MCF 10A (cell line): ENCODE measurements at regions not wholly inside any gene's neighbourhood (a gene's known extent, or its start where the extent isn't known, plus 50 kb on each side); places are given as distances from the start of the nearest gene placed in this dataset.

Experiments used
- BruUV-seq: library from RNA; stranded (reverse); fragments of 400-500 nt; replicated peaks from 2 replicates; lab custom pipeline; 2021; lab: Mats Ljungman, UMichigan
- CTCF ChIA-PET: fragments of 300-600 bp; sonication (Branson Sonifier 250); formaldehyde crosslinking; extraction: SDS; loops from one replicate; lab custom pipeline; 2021; ENCODE audit warnings: antibody characterized with exemption, inconsistent platforms; lab: Yijun Ruan, JAX
- POLR2A ChIA-PET: fragments of 300-600, 350-650 bp; sonication (Branson Sonifier 250); formaldehyde crosslinking; extraction: SDS; loops from one replicate; lab custom pipeline; 2020; ENCODE audit warnings: antibody characterized with exemption, inconsistent platforms; lab: Yijun Ruan, JAX
- DNase-seq: peaks from one replicate; pipeline ENCODE4 v3.0.0-alpha.2; 2018; ENCODE audit not compliant: unreplicated experiment
- H3K27ac Mint-ChIP-seq: one replicate; pipeline ENCODE4 v1.8.0; 2022; ENCODE audit warnings: mild to moderate bottlenecking, low read depth, mixed read lengths; ENCODE audit not compliant: unreplicated experiment
- H3K27me3 Mint-ChIP-seq: one replicate; pipeline ENCODE4 v1.8.0; 2022; ENCODE audit warnings: mixed read lengths; ENCODE audit not compliant: insufficient read depth, unreplicated experiment
- H3K36me3 Mint-ChIP-seq: one replicate; pipeline ENCODE4 v1.8.0; 2022; ENCODE audit warnings: mild to moderate bottlenecking, moderate library complexity, mixed read lengths; ENCODE audit not compliant: insufficient read depth, unreplicated experiment
- H3K4me1 Mint-ChIP-seq: one replicate; pipeline ENCODE4 v1.8.0; 2022; ENCODE audit warnings: mixed read lengths; ENCODE audit not compliant: insufficient read depth, unreplicated experiment
- H3K4me3 Mint-ChIP-seq: one replicate; pipeline ENCODE4 v1.8.0; 2022; ENCODE audit warnings: mild to moderate bottlenecking, moderate library complexity, mixed read lengths; ENCODE audit not compliant: unreplicated experiment
- H3K9me3 Mint-ChIP-seq: one replicate; pipeline ENCODE4 v1.8.0; 2022; ENCODE audit warnings: mixed read lengths; ENCODE audit not compliant: unreplicated experiment
- intact Hi-C: fragments of 100-400 bp; cut with micrococcal nuclease; formaldehyde crosslinking; loops from 2 replicates; pipeline ENCODE4 v1.14.1; 2022
- TF ChIP-seq, protein P1 (sequence below): fragments of 200-600 bp; IDR thresholded peaks from one replicate; pipeline ENCODE4 v1.8.0; 2022; ENCODE audit warnings: antibody characterized with exemption, mild to moderate bottlenecking; ENCODE audit not compliant: unreplicated experiment

- CTCF ChIA-PET = interaction anchor here (0.6 kb wide), 1 partner anchor 113 kb away, joined by 3 read pairs; no protein-coding TSS in a partner anchor
- BruUV-seq = no TSS peak
- H3K4me3 Mint-ChIP-seq = no peak overlapping the region
- DNase-seq = no peak
- intact Hi-C loops = no loop called here
- peaks cover 7% of the 10 kb centered on the region for H3K9me3 Mint-ChIP-seq
- no peak overlapping the region for H3K27ac Mint-ChIP-seq
- H3K4me1 Mint-ChIP-seq = peaks cover 46% of the 10 kb centered on the region
- POLR2A ChIA-PET = interaction anchor here (0.7 to 1.4 kb wide), 4 partner anchors 9 to 57 kb away, joined by 3 to 4 read pairs (median 4); no protein-coding TSS in a partner anchor
- H3K27me3 Mint-ChIP-seq = no peaks in the 10 kb centered on the region
- TF ChIP-seq, protein P1, sequence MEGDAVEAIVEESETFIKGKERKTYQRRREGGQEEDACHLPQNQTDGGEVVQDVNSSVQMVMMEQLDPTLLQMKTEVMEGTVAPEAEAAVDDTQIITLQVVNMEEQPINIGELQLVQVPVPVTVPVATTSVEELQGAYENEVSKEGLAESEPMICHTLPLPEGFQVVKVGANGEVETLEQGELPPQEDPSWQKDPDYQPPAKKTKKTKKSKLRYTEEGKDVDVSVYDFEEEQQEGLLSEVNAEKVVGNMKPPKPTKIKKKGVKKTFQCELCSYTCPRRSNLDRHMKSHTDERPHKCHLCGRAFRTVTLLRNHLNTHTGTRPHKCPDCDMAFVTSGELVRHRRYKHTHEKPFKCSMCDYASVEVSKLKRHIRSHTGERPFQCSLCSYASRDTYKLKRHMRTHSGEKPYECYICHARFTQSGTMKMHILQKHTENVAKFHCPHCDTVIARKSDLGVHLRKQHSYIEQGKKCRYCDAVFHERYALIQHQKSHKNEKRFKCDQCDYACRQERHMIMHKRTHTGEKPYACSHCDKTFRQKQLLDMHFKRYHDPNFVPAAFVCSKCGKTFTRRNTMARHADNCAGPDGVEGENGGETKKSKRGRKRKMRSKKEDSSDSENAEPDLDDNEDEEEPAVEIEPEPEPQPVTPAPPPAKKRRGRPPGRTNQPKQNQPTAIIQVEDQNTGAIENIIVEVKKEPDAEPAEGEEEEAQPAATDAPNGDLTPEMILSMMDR = no peak
- H3K36me3 Mint-ChIP-seq = no peaks in the 10 kb centered on the region
Measured at GRCh38 chr3:30290479-30290878, 315.9 kb upstream of the TGFBR2 start.

GRCh38 chr3:30292192-30292893 lies 314.1 kb upstream of the TGFBR2 start:
- Mint-ChIP-seq H3K4me3 (no peak overlapping the region), H3K9me3 (peaks cover 7% of the 10 kb centered on the region), H3K27me3 (no peaks in the 10 kb centered on the region), H3K27ac (peak overlapping the region; percentile 11), H3K36me3 (no peaks in the 10 kb centered on the region), H3K4me1 (peaks cover 38% of the 10 kb centered on the region)
- TSS peak; percentile 75 for BruUV-seq
- POLR2A ChIA-PET = interaction anchor here (0.7 to 1.3 kb wide), 5 partner anchors 9 to 316 kb away, joined by 3 to 6 read pairs (median 3); no protein-coding TSS in a partner anchor
- DNase-seq = peak; percentile 79
- intact Hi-C loops = no loop called here
- TF ChIP-seq, protein P1 = no peak
- CTCF ChIA-PET = no interaction called here

DNA sequence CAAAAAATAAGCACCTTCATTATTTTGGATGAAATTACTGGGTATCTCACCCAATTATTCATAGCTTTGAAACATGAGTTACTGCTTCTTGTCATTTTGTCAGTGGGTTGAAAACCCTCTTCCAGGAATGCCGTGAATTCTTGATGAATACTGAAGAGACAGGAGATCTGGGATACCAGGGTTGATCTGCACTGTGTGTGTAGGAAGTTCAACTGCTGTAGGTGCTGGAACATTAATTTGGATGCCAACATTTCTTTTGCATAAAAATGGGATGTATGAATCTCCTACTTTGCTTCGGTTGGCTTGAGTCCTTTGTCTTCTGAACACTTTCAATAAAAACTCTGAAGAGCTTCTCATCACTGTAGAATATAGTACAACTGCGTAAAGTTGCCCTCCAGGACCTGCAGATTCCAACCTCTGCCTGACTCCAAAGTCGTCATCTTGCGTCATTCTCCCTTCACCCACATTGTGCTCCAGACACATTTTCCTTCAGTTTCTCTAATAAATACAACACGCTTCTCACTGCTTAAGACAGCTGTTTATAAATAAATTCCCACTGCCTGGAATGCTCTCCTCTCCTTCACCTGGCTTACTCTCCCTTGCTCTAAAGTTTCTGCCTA lies 312.7 kb upstream of the TGFBR2 start:
- H3K27ac Mint-ChIP-seq = no peak overlapping the region
- intact Hi-C loops = no loop called here
- no TSS peak for BruUV-seq

More for the DNA sequence above, 312.7 kb upstream of the TGFBR2 start:
- POLR2A ChIA-PET = interaction anchor here (0.7 to 1.3 kb wide), 5 partner anchors 9 to 313 kb away, joined by 3 to 4 read pairs (median 3); partner anchors contain the start of gene TGFBR2
- CTCF ChIA-PET = interaction anchor here (0.7 to 1.0 kb wide), 2 partner anchors 8 to 13 kb away, joined by 3 to 4 read pairs; no protein-coding TSS in a partner anchor
- Mint-ChIP-seq H3K36me3 (no peaks in the 10 kb centered on the region), H3K4me1 (peaks cover 27% of the 10 kb centered on the region), H3K4me3 (no peak overlapping the region), H3K9me3 (peaks cover 7% of the 10 kb centered on the region), H3K27me3 (no peaks in the 10 kb centered on the region)
- TF ChIP-seq, protein P1 = no peak
- no peak for DNase-seq
